22Rv1 (cell line): ENCODE measurements at regions not wholly inside any gene's neighbourhood (a gene's known extent, or its start where the extent isn't known, plus 50 kb on each side); places are given as distances from the start of the nearest gene placed in this dataset.

Experiments
- CTCF ChIP-seq: fragments of 450-650 bp; IDR thresholded peaks from 2 replicates; pipeline ENCODE4 v1.5.1; 2017; ENCODE audit warnings: mild to moderate bottlenecking
- ZFX ChIP-seq: fragments of 450-650 bp; IDR thresholded peaks from 2 replicates; pipeline ENCODE4 v1.6.1; 2017; ENCODE audit warnings: antibody characterized with exemption, borderline replicate concordance

GRCh38 chr16:7132465-7132864, 200.2 kb upstream of the RBFOX1 start:
- TF ChIP-seq CTCF = no peak
- TF ChIP-seq ZFX = no peak
